Erythroblast (primary cell): ENCODE measurements at regions not wholly inside any gene's neighbourhood (a gene's known extent, or its start where the extent isn't known, plus 50 kb on each side); places are given as distances from the start of the nearest gene placed in this dataset.

Experiments used
- GATA1 ChIP-seq: IDR thresholded peaks from 2 replicates; pipeline ENCODE4 v1.6.1; 2011; ENCODE audit warnings: low read depth, mild to moderate bottlenecking, control low read depth, low read length, moderate library complexity
- POLR2A ChIP-seq: IDR thresholded peaks from 2 replicates; pipeline ENCODE4 v1.6.1; 2011; ENCODE audit warnings: mild to moderate bottlenecking, low read length

GRCh38 chr15:70559265-70560239, 203.8 kb downstream of the UACA start:
- TF ChIP-seq POLR2A (no peak), GATA1 (no peak)
